Uterus (tissue), 3 donors: ENCODE measurements at regions not wholly inside any gene's neighbourhood (a gene's known extent, or its start where the extent isn't known, plus 50 kb on each side); places are given as distances from the start of the nearest gene placed in this dataset.

Experiments
- DNase-seq, 2 donors: peaks; one replicate each; pipeline ENCODE4 v3.0.0-alpha.2; 2019 to 2020
- H3K27ac ChIP-seq, 2 donors: fragments of 200-600 bp; sonication (generic); 1 replicate in 1 of 2; 2 replicates in 1 of 2; pipeline ENCODE4 v1.5.1; 2016 to 2018
- H3K27me3 ChIP-seq, 2 donors: fragments of 200-600 bp; sonication (generic); one replicate each; pipeline ENCODE4 v1.5.1; 2018 to 2019; ENCODE audit warnings: control low read depth in 1 of 2
- H3K36me3 ChIP-seq, 2 donors: fragments of 200-600 bp; sonication (generic); one replicate each; pipeline ENCODE4 v1.5.1; 2019; ENCODE audit warnings: control low read depth in 1 of 2
- H3K4me1 ChIP-seq, 2 donors: fragments of 200-600 bp; sonication (generic); one replicate each; pipeline ENCODE4 v1.5.1; 2018 to 2019; ENCODE audit warnings: control low read depth in 1 of 2
- H3K4me3 ChIP-seq, 2 donors: fragments of 200-600 bp; sonication (generic); 1 replicate in 1 of 2; 2 replicates in 1 of 2; pipeline ENCODE4 v1.5.1; 2018 to 2019; ENCODE audit warnings: mild to moderate bottlenecking in 1 of 2
- H3K9me3 ChIP-seq, 2 donors: fragments of 200-600 bp; sonication (generic); one replicate each; pipeline ENCODE4 v1.5.1; 2019; ENCODE audit warnings: control low read depth in 1 of 2
- POLR2A ChIP-seq, 2 donors: fragments of 450-650 bp; IDR thresholded peaks; one replicate each; pipeline ENCODE4 v1.6.1; 2016; ENCODE audit warnings: antibody characterized with exemption in 2 of 2, mild to moderate bottlenecking in 1 of 2, moderate library complexity in 1 of 2
- intact Hi-C: fragments of 100-400 bp; cut with DNase I; formaldehyde crosslinking; loops from one replicate; pipeline ENCODE4 v1.15.1; 2023; ENCODE audit warnings: low total_unique reads
- TF ChIP-seq, protein P1 (sequence below), 4 experiments: fragments of 200-600 bp in 2 of 4; fragments of 450-650 bp in 2 of 4; sonication (generic) in 2 of 4; IDR thresholded peaks; one replicate each; pipeline ENCODE4 v1.5.1; 2016 to 2019; ENCODE audit warnings: antibody characterized with exemption in 4 of 4, mild to moderate bottlenecking in 2 of 4, moderate library complexity in 1 of 4
- donor health status: DM: yes; HTN: yes; CAD: no.

DNA sequence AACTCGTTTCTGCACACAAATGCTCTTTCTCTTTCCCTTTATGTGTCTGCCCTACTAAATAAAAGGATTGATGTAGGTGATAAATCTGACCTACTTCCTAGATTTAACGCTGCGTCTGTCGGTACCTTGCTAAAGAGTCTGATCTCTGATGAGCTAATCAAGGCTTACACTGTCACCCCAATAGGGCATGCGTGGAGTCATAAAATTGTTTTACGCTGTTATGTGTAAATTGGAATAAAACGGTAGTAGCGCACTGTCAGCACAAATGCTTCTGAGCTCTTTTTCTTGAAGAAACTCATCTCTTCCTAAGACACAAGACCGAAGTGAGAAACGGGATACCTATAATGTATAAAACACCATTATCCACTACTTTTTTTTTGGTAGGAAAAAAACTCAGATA, 2106.3 kb upstream of the WWC1 start:
- Histone ChIP-seq H3K36me3 (no peaks in the 10 kb centered on the region), H3K9me3 (no peaks in the 10 kb centered on the region), H3K27ac (no peak overlapping the region), H3K27me3 (peaks cover 0 to 3% of the 10 kb centered on the region in 2 donors), H3K4me1 (no peaks in the 10 kb centered on the region), H3K4me3 (no peak overlapping the region)
- no peak for DNase-seq
- TF ChIP-seq, protein P1, sequence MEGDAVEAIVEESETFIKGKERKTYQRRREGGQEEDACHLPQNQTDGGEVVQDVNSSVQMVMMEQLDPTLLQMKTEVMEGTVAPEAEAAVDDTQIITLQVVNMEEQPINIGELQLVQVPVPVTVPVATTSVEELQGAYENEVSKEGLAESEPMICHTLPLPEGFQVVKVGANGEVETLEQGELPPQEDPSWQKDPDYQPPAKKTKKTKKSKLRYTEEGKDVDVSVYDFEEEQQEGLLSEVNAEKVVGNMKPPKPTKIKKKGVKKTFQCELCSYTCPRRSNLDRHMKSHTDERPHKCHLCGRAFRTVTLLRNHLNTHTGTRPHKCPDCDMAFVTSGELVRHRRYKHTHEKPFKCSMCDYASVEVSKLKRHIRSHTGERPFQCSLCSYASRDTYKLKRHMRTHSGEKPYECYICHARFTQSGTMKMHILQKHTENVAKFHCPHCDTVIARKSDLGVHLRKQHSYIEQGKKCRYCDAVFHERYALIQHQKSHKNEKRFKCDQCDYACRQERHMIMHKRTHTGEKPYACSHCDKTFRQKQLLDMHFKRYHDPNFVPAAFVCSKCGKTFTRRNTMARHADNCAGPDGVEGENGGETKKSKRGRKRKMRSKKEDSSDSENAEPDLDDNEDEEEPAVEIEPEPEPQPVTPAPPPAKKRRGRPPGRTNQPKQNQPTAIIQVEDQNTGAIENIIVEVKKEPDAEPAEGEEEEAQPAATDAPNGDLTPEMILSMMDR (IDR thresholded peaks at IDR 0.05), result no peak
- no peak for TF ChIP-seq POLR2A (IDR thresholded peaks at IDR 0.05)
- intact Hi-C loops, result no loop called here

- Histone ChIP-seq H3K4me1 (no peaks in the 10 kb centered on the region), H3K4me3 (no peak overlapping the region), H3K36me3 (no peaks in the 10 kb centered on the region), H3K27ac (no peak overlapping the region), H3K9me3 (no peaks in the 10 kb centered on the region), H3K27me3 (peaks cover 0 to 3% of the 10 kb centered on the region in 2 donors)
- no peak for DNase-seq
- TF ChIP-seq POLR2A (IDR thresholded peaks at IDR 0.05), result no peak
- TF ChIP-seq, protein P1 (IDR thresholded peaks at IDR 0.05), result no peak
- intact Hi-C loops, result no loop called here
Measured at GRCh38 chr5:166188501-166189325, 2102.7 kb upstream of the WWC1 start.

- DNase-seq, result no peak
- no peak overlapping the region for H3K27ac ChIP-seq
- no peaks in the 10 kb centered on the region for H3K36me3 ChIP-seq
- no peak for TF ChIP-seq POLR2A (IDR thresholded peaks at IDR 0.05)
- TF ChIP-seq, protein P1 (IDR thresholded peaks at IDR 0.05), result no peak
- no peaks in the 10 kb centered on the region for H3K9me3 ChIP-seq
- H3K4me1 ChIP-seq, result no peaks in the 10 kb centered on the region
- intact Hi-C loops, result no loop called here
- H3K27me3 ChIP-seq, result peaks cover 0 to 3% of the 10 kb centered on the region in 2 donors
- no peak overlapping the region for H3K4me3 ChIP-seq
Measured at GRCh38 chr5:166192696-166193095, 2098.7 kb upstream of the WWC1 start.

- Histone ChIP-seq H3K27me3 (no peaks in the 10 kb centered on the region), H3K9me3 (no peaks in the 10 kb centered on the region), H3K4me1 (no peaks in the 10 kb centered on the region), H3K4me3 (no peak overlapping the region), H3K36me3 (no peaks in the 10 kb centered on the region), H3K27ac (no peak overlapping the region)
- TF ChIP-seq POLR2A (IDR thresholded peaks at IDR 0.05), result no peak
- TF ChIP-seq, protein P1 (IDR thresholded peaks at IDR 0.05), result no peak
- intact Hi-C loops, result no loop called here
- DNase-seq, result no peak
Measured at GRCh38 chr5:166195981-166196380, 2095.5 kb upstream of the WWC1 start.

DNA sequence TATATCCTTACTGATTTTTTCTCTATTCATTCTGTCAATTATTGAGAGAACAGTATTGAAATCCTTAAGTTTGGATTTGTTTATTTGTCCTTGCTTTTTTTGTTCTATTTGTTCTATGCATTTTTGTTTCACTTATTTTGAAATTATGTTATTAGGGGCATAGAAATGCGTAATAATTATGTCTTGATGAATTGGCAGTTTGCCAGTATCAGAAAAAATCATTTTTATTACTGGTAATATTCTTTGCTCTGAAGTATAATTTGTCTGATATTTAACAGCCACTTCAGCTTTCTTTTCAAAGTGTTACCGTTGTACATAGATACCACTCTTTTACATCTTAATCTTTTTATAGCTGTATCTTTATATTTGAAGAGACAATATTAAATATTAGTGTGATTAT, 2090.9 kb upstream of the WWC1 start:
- H3K4me3 ChIP-seq, result no peak overlapping the region
- H3K9me3 ChIP-seq, result no peaks in the 10 kb centered on the region
- no peaks in the 10 kb centered on the region for H3K4me1 ChIP-seq
- no peak for DNase-seq
- H3K27me3 ChIP-seq, result no peaks in the 10 kb centered on the region
- no peaks in the 10 kb centered on the region for H3K36me3 ChIP-seq
- no peak overlapping the region for H3K27ac ChIP-seq
- TF ChIP-seq, protein P1 (IDR thresholded peaks at IDR 0.05), result no peak
- TF ChIP-seq POLR2A (IDR thresholded peaks at IDR 0.05), result no peak
- intact Hi-C loops, result no loop called here
